Cardiac muscle cell (in vitro differentiated cells and primary cell): ENCODE measurements at regions not wholly inside any gene's neighbourhood (a gene's known extent, or its start where the extent isn't known, plus 50 kb on each side); places are given as distances from the start of the nearest gene placed in this dataset.

ENCODE experiments used
- DNase-seq, 2 donors: peaks; one replicate each; pipeline versions ENCODE4 v3.0.0 to v3.0.0-alpha.2; 2010 to 2017; ENCODE audit warnings: low read depth in 1 of 2, low spot score in 1 of 2
- H3K27ac ChIP-seq: fragments of 200-600 bp; sonication (generic); 2 replicates; pipeline ENCODE4 v1.5.1; 2016
- H3K27me3 ChIP-seq: fragments of 200-600 bp; sonication (generic); 2 replicates; pipeline ENCODE4 v1.6.0; 2016; ENCODE audit warnings: control low read depth
- H3K36me3 ChIP-seq: fragments of 200-600 bp; sonication (generic); 2 replicates; pipeline ENCODE4 v1.5.1; 2016; ENCODE audit warnings: control low read depth
- H3K4me1 ChIP-seq: fragments of 200-600 bp; sonication (generic); 2 replicates; pipeline ENCODE4 v1.8.1; 2017; ENCODE audit warnings: low read depth, mild to moderate bottlenecking, mixed run types
- H3K4me3 ChIP-seq: fragments of 200-600 bp; sonication (generic); 2 replicates; pipeline ENCODE4 v1.5.1; 2016; ENCODE audit warnings: mild to moderate bottlenecking
- H3K9me3 ChIP-seq: fragments of 200-600 bp; sonication (generic); 2 replicates; pipeline ENCODE4 v1.5.1; 2017; ENCODE audit warnings: low read depth, mild to moderate bottlenecking, control low read depth
- TF ChIP-seq, protein P1 (sequence below): IDR thresholded peaks from 2 replicates; pipeline ENCODE4 v1.5.1; 2012; ENCODE audit warnings: low read depth, mild to moderate bottlenecking, low read length

DNA sequence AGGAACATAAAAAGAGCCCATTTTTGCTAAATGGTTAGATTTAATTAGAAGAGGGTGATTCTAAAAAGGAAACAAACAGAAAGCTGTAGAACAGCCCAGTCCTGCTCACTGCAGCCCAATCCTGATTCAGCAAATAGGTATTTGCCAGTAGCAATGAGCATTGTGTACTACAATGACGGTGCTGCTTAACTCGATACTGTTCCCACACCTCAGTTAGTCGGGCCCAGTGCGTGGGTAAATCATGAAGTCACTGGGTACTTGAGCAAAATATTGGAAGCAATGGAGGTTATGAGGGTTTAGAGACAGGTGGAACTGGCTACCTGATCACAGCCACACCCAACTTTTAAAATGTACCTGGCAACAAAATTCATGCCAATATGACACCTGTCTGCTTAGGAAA is 101.5 kb upstream of the ADGRL2 start:
- Histone ChIP-seq H3K36me3 (no peaks in the 10 kb centered on the region), H3K27me3 (no peaks in the 10 kb centered on the region), H3K4me3 (no peak overlapping the region), H3K27ac (no peak overlapping the region), H3K9me3 (no peaks in the 10 kb centered on the region), H3K4me1 (no peaks in the 10 kb centered on the region)
- TF ChIP-seq, protein P1, sequence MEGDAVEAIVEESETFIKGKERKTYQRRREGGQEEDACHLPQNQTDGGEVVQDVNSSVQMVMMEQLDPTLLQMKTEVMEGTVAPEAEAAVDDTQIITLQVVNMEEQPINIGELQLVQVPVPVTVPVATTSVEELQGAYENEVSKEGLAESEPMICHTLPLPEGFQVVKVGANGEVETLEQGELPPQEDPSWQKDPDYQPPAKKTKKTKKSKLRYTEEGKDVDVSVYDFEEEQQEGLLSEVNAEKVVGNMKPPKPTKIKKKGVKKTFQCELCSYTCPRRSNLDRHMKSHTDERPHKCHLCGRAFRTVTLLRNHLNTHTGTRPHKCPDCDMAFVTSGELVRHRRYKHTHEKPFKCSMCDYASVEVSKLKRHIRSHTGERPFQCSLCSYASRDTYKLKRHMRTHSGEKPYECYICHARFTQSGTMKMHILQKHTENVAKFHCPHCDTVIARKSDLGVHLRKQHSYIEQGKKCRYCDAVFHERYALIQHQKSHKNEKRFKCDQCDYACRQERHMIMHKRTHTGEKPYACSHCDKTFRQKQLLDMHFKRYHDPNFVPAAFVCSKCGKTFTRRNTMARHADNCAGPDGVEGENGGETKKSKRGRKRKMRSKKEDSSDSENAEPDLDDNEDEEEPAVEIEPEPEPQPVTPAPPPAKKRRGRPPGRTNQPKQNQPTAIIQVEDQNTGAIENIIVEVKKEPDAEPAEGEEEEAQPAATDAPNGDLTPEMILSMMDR = no peak
- peak in 1 of 2 donors; percentile 54 for DNase-seq

DNA sequence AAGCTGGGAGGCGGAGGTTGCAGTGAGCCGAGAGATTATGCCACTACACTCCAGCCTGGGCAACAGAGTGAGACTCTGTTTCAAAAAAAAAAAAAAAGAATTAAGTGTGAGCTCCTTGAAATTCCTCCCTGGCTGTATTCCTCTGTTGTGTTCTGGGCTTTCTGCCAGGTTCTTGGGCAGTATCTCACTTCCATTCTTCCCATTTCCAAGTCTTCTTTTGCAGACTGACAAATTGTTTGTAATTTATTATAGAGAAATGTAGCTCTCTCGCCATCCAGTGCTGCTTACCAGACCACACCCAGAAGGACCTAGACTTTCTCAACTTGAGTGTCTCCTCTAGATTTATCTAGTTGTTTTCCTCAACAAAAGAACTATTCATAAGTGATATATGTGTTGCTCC is 105.0 kb upstream of the ADGRL2 start:
- Histone ChIP-seq H3K9me3 (no peaks in the 10 kb centered on the region), H3K36me3 (no peaks in the 10 kb centered on the region), H3K27me3 (no peaks in the 10 kb centered on the region), H3K4me3 (no peak overlapping the region), H3K4me1 (no peaks in the 10 kb centered on the region), H3K27ac (no peak overlapping the region)
- DNase-seq = peak; percentile 36 to 95
- TF ChIP-seq, protein P1 = no peak

DNA sequence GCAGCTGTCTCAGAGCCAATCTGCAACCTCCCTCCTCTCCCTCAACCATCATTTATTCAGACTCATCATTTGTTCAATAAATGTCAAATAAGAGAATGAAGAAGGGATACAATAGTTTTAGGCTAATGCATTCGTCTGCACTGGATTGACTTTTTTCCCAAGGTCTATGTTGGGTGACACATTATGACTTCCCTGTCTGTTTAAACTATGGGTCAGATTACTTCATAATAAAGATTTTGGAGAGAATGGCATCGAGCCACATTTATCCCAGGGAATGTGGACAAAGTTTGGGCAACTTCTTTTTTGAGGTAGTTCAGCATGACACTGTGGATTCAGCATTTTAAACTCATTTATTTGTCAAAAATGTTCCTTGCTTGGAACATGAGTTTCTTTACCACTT is 107.4 kb upstream of the ADGRL2 start:
- TF ChIP-seq, protein P1 = no peak
- no peak overlapping the region for H3K4me3 ChIP-seq
- H3K36me3 ChIP-seq = no peaks in the 10 kb centered on the region
- H3K27ac ChIP-seq = no peak overlapping the region
- H3K4me1 ChIP-seq = no peaks in the 10 kb centered on the region
- no peaks in the 10 kb centered on the region for H3K9me3 ChIP-seq
- no peak for DNase-seq
- no peaks in the 10 kb centered on the region for H3K27me3 ChIP-seq

DNA sequence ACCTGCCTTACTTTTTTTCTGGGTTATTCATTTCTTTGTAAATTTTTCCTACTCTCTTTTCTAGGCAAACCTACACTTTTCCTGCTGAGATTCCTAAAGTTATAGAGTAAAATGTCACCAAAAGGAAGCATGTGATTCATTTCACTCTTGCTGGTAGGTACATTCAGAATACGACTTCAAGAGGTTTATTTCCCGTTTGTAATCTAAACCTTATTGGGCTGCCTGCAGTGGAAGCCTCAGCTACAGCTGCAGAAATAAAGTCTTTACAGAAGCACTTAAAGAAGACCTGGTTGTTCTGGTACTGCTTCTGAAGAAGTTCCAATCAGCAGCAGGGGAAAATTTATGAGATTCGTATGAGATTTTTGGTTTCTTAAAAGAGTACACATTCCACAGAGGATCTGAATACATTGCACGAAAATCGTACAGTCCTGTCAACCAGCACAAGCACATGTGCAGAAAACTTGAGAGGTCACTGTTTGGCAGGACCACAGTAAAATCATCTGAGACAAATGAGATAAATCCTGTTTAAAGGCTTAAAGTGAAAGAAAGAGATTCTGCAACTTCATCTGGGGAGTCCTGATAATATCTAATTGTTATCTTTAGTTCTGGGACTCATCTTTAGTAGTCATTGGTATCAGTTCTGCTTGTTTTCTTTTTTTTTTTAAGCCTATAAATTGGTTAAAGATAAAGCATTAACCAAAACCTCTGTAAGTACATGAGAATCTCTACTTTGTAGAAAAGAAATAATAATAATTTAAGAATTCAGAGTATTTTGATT is 109.9 kb upstream of the ADGRL2 start:
- no peaks in the 10 kb centered on the region for H3K4me1 ChIP-seq
- H3K27ac ChIP-seq = no peak overlapping the region
- H3K9me3 ChIP-seq = no peaks in the 10 kb centered on the region
- TF ChIP-seq, protein P1 = no peak
- H3K4me3 ChIP-seq = no peak overlapping the region
- H3K36me3 ChIP-seq = no peaks in the 10 kb centered on the region
- DNase-seq = no peak
- H3K27me3 ChIP-seq = no peaks in the 10 kb centered on the region

DNA sequence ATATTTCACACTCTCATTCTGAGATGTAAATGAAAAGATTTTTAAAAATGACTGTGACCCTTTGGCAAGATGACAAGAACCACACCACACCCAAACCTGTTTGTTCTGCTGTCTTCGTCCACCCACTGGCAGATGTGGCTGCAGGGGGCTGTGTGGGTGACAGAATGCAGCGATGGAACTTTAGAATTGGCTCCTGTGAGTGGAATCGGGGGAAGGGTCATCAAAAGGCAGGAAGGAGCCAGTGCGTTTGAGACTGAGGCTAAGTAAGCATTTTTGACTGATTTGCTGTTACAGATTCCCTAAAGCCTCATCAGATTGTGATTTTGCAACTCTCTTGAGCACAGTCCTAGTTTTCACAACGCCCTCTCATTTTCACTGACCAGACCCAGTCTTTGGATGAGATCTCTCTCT is 111.2 kb upstream of the ADGRL2 start:
- H3K4me3 ChIP-seq = no peak overlapping the region
- H3K27ac ChIP-seq = no peak overlapping the region
- H3K4me1 ChIP-seq = no peaks in the 10 kb centered on the region
- TF ChIP-seq, protein P1 = no peak
- H3K36me3 ChIP-seq = no peaks in the 10 kb centered on the region
- H3K27me3 ChIP-seq = no peaks in the 10 kb centered on the region
- peak in 1 of 2 donors; percentile 74 for DNase-seq
- no peaks in the 10 kb centered on the region for H3K9me3 ChIP-seq
